GM12874 (cell line): ENCODE measurements at regions not wholly inside any gene's neighbourhood (a gene's known extent, or its start where the extent isn't known, plus 50 kb on each side); places are given as distances from the start of the nearest gene placed in this dataset.

Experiments
- CTCF ChIP-seq: IDR thresholded peaks from 2 replicates; pipeline ENCODE4 v1.5.1; 2011; ENCODE audit warnings: low read depth, mild to moderate bottlenecking, control low read depth, low read length, moderate library complexity; ENCODE audit not compliant: insufficient read depth

DNA sequence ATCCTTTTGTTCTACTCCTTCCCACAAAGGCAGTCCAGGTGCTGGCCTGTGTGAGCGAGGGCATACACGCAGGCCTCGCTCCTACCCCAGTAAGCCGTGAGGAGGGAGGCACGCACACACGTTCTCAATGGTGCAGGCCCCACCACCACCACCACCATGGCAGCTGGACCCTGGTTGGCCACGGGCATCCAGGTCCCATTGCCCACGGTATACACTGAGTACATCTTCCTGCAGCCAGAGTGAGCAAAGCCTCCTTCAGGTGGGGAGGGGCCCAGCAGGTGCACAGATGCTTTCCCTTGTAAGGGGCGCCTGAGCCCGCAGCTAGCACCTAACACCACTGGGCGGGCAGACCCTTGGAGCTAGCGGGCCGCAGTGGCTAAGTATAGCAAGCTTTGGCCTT, 373.3 kb upstream of the MKI67 start:
- no peak for TF ChIP-seq CTCF

DNA sequence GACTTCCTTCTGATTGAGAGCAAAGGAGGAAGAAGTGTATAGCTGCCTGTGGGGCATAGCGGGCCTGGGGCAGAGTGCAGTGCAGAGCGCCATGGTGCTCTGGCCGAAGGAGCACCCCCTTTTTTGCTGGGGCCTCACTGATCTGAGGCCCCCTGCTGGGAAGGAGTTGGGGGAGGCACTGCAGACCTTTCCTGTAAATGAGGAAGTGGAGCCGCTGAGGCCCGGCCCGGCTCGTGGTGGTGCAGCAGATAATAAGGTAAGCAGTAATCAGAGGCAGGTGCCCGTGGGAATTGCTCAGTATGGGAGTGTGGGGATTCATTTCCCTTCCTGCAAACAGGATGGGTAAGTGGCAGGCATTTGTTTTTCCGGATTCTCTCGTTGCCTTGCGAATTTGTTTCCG, 373.7 kb upstream of the MKI67 start:
- no peak for TF ChIP-seq CTCF

- no peak for TF ChIP-seq CTCF
Measured at GRCh38 chr10:128500642-128501041, 374.4 kb upstream of the MKI67 start.

DNA sequence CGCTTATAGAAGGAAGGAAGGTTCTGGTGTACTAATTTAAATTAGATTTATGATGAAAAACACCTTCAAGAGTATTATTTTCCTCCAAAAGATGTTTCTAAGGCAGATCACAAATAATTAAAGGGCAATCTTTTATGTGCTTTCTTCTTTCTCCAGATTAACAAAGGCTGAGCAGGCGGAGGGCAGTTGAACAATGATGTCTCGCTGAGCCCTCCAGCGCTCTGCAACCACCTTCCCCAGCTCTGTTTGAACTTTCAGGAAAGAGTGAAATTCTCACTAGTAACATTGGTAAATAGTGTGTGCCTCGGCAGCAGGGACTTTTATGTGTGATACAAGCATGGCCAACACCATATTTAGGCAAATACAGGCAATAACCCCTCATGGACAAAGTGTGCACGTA, 379.1 kb upstream of the MKI67 start:
- no peak for TF ChIP-seq CTCF

- TF ChIP-seq CTCF, result no peak
Measured at GRCh38 chr10:128506423-128506822, 380.2 kb upstream of the MKI67 start.

- TF ChIP-seq CTCF, result no peak
Measured at GRCh38 chr10:128507066-128507465, 380.8 kb upstream of the MKI67 start.

GRCh38 chr10:128511284-128511683, 385.1 kb upstream of the MKI67 start:
- TF ChIP-seq CTCF, result no peak

GRCh38 chr10:128512767-128513166, 386.5 kb upstream of the MKI67 start:
- no peak for TF ChIP-seq CTCF
